Psoas muscle (tissue), 7 donors: ENCODE measurements at regions not wholly inside any gene's neighbourhood (a gene's known extent, or its start where the extent isn't known, plus 50 kb on each side); places are given as distances from the start of the nearest gene placed in this dataset.

Source experiments
- ATAC-seq, 4 donors: fragments of 200-7000 bp; cut with Tn5 transposase; one replicate each; pipeline ENCODE4 v1.9.1; 2020; ENCODE audit warnings: moderate library complexity in 3 of 4, mild to moderate bottlenecking in 2 of 4
- DNase-seq, 2 donors: peaks; one replicate each; pipeline ENCODE4 v3.0.0-alpha.2; 2020
- H3K27ac ChIP-seq: fragments of 200-600 bp; one replicate; pipeline ENCODE4 v1.8.0; 2022
- H3K27me3 ChIP-seq, 3 donors: fragments of 200-600 bp in 1 of 3; one replicate each; pipeline versions ENCODE4 v1.6.1 to v1.8.0; 2013 to 2022; ENCODE audit warnings: low read length in 2 of 3, mild to moderate bottlenecking in 2 of 3, moderate library complexity in 1 of 3; ENCODE audit not compliant: insufficient read depth in 3 of 3
- H3K36me3 ChIP-seq, 2 donors: fragments of 200-600 bp in 1 of 2; one replicate each; pipeline versions ENCODE4 v1.6.1 to v1.8.0; 2013 to 2022; ENCODE audit warnings: low read depth in 1 of 2, mild to moderate bottlenecking in 1 of 2, moderate library complexity in 1 of 2; ENCODE audit not compliant: insufficient read depth in 1 of 2
- H3K4me1 ChIP-seq: fragments of 200-600 bp; one replicate; pipeline ENCODE4 v1.8.0; 2022
- H3K4me3 ChIP-seq: fragments of 200-600 bp; one replicate; pipeline ENCODE4 v1.8.0; 2022; ENCODE audit warnings: mild to moderate bottlenecking
- H3K9me3 ChIP-seq: fragments of 200-600 bp; one replicate; pipeline ENCODE4 v1.8.0; 2022
- CTCF ChIP-seq: fragments of 200-600 bp; IDR thresholded peaks from one replicate; pipeline ENCODE4 v1.8.0; 2022; ENCODE audit warnings: antibody characterized with exemption
- WGBS, 3 donors: extraction: QIAGEN DNeasy Blood & Tissue Kit; methylation state at CpG; one replicate each; pipeline versions ENCODE4 v1.1.6 to v1.1.7; 2013; 5-methylcytosine and 5-hydroxymethylcytosine counted together
- intact Hi-C, 2 donors: fragments of 100-400 bp; cut with DNase I; formaldehyde crosslinking; loops; one replicate each; pipeline versions ENCODE4 v1.11.0 to v1.14.2; 2022
- donor health status: healthy with polysubstance abuse.
- donor health status: DM: no; HTN: no; CAD: no; lungs with moderate emphysema.
- donor health status: Bipolar disorder and iron deficiency.
- donor health status: healthy.
- donor health status: DM: yes; HTN: yes; CAD: no.
- donor health status: DM: no; HTN: no; CAD: no.
- donor health status: DM: yes; HTN: yes; CAD: no.

GRCh38 chr7:82494420-82494819 is 50.8 kb upstream of the CACNA2D1 start:
- intact Hi-C loops = no loop called here
- peak overlapping the region; percentile 2 for H3K27ac ChIP-seq
- WGBS, 3 donors = 4 to 12% (median 5%) methylated on average over 1 of the region's 1 CpG
- no peaks in the 10 kb centered on the region for H3K27me3 ChIP-seq
- DNase-seq (no peak), ATAC-seq (peak in 3 of 4 donors; percentile 70 to 84 (median 77))
- no peaks in the 10 kb centered on the region for H3K36me3 ChIP-seq
- no peaks in the 10 kb centered on the region for H3K9me3 ChIP-seq
- H3K4me1 ChIP-seq = no peaks in the 10 kb centered on the region
- no peak overlapping the region for H3K4me3 ChIP-seq
- no peak for TF ChIP-seq CTCF
